ENCODE measurements at regions not wholly inside any gene's neighbourhood (a gene's known extent, or its start where the extent isn't known, plus 50 kb on each side); places are given as distances from the start of the nearest gene placed in this dataset.

DNA sequence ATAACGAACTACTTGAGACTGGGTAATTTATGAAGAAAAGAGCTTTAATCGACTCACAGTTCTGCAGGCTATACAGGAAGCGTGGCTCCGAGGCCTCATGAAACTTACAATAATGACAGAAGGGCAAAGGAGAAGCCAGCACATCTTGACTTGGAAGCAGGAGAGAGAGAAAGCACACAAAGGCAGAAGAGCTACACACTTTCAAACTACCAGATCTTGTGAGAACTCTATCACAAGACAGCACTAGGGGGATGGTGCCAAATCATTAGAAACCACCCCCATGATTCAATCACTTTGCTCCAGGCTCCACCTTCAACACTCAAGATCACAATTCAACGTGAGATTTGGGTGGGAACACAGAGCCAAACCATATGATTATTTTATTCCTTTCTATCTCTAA, 655.9 kb upstream of the SYT4 start:
- TF ChIP-seq, protein P1, sequence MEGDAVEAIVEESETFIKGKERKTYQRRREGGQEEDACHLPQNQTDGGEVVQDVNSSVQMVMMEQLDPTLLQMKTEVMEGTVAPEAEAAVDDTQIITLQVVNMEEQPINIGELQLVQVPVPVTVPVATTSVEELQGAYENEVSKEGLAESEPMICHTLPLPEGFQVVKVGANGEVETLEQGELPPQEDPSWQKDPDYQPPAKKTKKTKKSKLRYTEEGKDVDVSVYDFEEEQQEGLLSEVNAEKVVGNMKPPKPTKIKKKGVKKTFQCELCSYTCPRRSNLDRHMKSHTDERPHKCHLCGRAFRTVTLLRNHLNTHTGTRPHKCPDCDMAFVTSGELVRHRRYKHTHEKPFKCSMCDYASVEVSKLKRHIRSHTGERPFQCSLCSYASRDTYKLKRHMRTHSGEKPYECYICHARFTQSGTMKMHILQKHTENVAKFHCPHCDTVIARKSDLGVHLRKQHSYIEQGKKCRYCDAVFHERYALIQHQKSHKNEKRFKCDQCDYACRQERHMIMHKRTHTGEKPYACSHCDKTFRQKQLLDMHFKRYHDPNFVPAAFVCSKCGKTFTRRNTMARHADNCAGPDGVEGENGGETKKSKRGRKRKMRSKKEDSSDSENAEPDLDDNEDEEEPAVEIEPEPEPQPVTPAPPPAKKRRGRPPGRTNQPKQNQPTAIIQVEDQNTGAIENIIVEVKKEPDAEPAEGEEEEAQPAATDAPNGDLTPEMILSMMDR (IDR thresholded peaks at IDR 0.05; ENCODE audit: low read depth, low read length): no peak
- H3K4me3 ChIP-seq (ENCODE audit: low read depth, low read length): no peak overlapping the region
- no peak for DNase-seq (ENCODE audit: low read depth, low spot score)
- in situ Hi-C loops (cut with HindIII; ENCODE audit: low sequenced_read_pairs): no loop called here

DNA sequence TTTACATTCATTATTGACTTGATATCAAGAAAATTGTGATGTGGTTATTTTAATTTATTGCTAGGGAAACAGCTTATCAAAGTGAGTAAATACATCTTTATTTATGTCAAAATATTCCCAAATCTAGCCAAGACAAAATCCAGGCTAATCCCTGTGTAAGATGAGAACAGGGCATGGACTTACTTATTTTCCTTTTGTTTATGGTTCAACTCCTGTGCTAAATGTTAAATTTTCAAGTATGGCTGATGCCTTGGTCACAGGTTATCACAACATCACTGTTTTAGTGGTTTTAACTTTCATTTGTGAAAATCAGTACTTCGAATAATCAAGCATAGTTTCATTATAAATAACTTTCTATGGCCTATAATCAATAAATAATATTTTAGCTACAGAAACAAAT, 657.0 kb upstream of the SYT4 start:
- no peak overlapping the region for H3K4me3 ChIP-seq (ENCODE audit: low read depth, low read length)
- in situ Hi-C loops (cut with HindIII; ENCODE audit: low sequenced_read_pairs): no loop called here
- TF ChIP-seq, protein P1 (IDR thresholded peaks at IDR 0.05; ENCODE audit: low read depth, low read length): no peak
- no peak for DNase-seq (ENCODE audit: low read depth, low spot score)

DNA sequence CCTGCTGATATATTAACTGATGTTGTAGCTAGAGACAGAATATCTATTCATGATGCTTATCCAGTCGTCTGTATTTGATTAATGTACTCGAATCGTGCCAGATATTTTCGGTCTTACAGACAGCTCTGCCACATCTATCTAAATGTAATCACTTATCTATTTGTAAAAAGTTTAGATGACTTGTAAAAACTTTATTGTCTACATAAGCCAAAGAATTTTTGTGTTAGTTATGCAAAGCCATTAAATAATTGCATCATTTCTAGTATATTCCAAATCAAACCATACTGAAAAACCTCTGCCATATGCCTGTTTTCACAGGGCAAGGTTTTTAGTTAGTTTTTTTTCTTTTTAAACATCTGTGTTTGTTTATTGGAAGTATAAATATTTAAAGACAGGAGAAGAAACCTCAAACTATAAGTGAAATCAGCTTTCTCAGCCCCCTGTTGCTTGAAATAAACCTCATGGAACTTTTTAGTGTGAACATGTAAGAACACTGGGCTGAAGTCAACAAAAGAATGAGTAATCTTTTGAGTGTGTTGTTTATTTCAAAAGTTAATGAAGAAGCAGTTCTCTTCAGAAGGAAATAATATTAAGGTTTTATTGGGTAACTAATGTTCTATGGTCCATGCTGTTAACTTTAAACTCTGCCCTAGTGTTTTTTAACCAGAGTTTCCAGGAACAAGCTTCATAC, 657.6 kb upstream of the SYT4 start:
- TF ChIP-seq, protein P1 (IDR thresholded peaks at IDR 0.05; ENCODE audit: low read depth, low read length): no peak
- in situ Hi-C loops (cut with HindIII; ENCODE audit: low sequenced_read_pairs): no loop called here
- peak; percentile 82 for DNase-seq (ENCODE audit: low read depth, low spot score)
- no peak overlapping the region for H3K4me3 ChIP-seq (ENCODE audit: low read depth, low read length)

DNA sequence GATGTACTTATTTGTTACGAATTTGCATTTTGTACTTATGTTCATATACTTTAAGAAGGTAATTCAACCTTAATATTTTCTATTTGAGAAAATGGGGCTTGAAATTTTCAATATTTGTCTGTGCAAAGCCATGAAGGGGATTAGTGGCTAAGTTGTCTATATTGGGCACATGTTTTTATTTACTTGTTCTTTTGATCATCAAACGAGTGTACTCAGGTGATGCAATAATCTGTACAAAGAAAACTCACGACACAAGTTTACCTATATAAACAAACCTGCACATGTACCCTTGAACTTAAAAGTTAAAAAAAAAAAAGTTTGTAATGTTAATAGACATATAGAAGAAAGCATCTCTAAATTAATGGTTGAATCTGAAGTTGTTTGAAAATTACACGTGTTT, 658.9 kb upstream of the SYT4 start:
- TF ChIP-seq, protein P1 (IDR thresholded peaks at IDR 0.05; ENCODE audit: low read depth, low read length): no peak
- DNase-seq (ENCODE audit: low read depth, low spot score): no peak
- in situ Hi-C loops (cut with HindIII; ENCODE audit: low sequenced_read_pairs): no loop called here
- no peak overlapping the region for H3K4me3 ChIP-seq (ENCODE audit: low read depth, low read length)

DNA sequence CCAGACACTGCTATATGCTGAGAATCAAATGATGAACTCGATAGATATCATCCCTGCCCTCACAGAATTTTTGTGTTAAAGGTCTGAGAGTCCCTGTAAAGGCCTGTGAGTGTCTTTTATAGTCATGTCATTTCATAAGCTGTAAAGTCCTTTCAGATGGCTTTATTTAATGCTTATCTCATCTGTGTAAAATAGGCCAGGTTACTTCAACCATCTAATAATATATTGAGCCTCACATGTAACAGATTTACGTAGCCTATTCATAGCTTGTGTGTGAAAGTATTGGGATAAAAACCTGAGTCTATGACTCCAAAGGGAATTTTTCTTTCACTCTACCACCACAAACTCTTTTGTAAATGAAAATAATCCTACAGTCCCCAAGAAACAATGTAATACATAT, 672.0 kb upstream of the SYT4 start:
- no peak for DNase-seq (ENCODE audit: low read depth, low spot score)
- no peak overlapping the region for H3K4me3 ChIP-seq (ENCODE audit: low read depth, low read length)
- TF ChIP-seq, protein P1 (IDR thresholded peaks at IDR 0.05; ENCODE audit: low read depth, low read length): no peak
- in situ Hi-C loops (cut with HindIII; ENCODE audit: low sequenced_read_pairs): no loop called here

DNA sequence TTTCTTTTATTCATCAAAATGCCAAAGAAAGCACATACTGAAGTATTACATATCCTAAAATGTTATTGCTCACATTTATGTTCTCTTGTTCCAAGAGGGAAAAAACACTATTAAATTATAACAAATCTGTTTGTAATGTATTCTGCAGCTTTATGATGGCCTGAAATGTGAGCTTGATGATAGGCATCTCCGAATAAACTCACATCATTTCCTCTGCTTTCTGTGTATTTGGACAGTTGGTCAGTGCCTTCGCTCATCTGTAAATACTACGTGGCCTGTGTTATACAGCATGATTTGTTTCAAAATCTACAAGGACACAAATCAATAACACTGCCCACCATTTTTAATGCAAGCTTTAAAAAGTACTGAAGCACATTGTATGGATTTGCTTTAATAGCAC, 672.8 kb upstream of the SYT4 start:
- in situ Hi-C loops (cut with HindIII; ENCODE audit: low sequenced_read_pairs): no loop called here
- TF ChIP-seq, protein P1 (IDR thresholded peaks at IDR 0.05; ENCODE audit: low read depth, low read length): no peak
- no peak overlapping the region for H3K4me3 ChIP-seq (ENCODE audit: low read depth, low read length)
- no peak for DNase-seq (ENCODE audit: low read depth, low spot score)

Data from astrocyte of the spinal cord (primary cell).